ENCODE measurements at regions not wholly inside any gene's neighbourhood (a gene's known extent, or its start where the extent isn't known, plus 50 kb on each side); places are given as distances from the start of the nearest gene placed in this dataset.

DNA sequence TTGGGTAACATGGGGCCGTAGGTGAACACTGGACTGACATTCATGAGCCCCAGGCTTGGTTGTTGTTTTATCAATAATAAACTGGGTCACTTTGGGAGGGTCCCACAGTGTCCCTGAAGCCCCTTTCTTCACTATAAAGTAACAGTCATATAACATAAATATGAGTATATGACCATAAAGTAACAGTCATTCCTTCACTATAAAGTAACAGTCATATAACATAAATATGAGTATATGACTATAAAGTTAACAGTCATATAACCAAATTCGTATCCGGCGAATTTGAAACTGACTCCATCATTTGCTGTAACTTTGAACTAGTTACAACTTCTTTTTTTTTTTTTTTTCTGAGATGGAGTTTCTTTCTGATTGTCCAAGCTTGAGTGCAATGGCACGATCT is 210.3 kb downstream of the KATNAL1 start (continued):
- TF ChIP-seq, protein P1, sequence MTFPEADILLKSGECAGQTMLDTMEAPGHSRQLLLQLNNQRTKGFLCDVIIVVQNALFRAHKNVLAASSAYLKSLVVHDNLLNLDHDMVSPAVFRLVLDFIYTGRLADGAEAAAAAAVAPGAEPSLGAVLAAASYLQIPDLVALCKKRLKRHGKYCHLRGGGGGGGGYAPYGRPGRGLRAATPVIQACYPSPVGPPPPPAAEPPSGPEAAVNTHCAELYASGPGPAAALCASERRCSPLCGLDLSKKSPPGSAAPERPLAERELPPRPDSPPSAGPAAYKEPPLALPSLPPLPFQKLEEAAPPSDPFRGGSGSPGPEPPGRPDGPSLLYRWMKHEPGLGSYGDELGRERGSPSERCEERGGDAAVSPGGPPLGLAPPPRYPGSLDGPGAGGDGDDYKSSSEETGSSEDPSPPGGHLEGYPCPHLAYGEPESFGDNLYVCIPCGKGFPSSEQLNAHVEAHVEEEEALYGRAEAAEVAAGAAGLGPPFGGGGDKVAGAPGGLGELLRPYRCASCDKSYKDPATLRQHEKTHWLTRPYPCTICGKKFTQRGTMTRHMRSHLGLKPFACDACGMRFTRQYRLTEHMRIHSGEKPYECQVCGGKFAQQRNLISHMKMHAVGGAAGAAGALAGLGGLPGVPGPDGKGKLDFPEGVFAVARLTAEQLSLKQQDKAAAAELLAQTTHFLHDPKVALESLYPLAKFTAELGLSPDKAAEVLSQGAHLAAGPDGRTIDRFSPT (tag by site-specific recombination; IDR thresholded peaks at IDR 0.05) = no peak

DNA sequence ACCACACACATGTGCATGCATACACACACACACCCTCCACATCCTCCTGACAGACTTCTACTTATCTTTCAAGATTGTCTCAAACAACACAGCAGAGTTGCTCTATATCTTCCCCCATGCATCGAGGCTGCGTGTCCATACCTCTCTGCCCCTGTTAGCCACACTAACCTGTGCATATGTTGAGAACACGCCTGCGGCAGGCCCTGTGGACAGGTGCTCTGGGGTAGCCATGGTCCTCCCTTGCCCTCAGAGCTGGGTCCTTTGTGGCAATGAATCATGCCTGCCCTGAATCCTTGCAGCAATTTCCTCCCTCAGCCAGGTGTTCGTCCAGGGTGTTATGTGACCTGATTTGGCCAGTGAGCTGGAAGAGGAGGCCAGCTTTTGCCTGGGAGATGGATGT is 213.3 kb downstream of the KATNAL1 start:
- Histone ChIP-seq H3K4me1 (ENCODE audit: control insufficient read depth, insufficient read depth, low read length) (no peaks in the 10 kb centered on the region), H3K36me3 (ENCODE audit: control insufficient read depth in 2 of 2, insufficient read depth in 1 of 2, low read length in 2 of 2) (no peaks in the 10 kb centered on the region), H3K4me3 (ENCODE audit: low read depth, low read length) (no peak overlapping the region), H3K9me3 (ENCODE audit: control insufficient read depth, insufficient read depth, low read depth, low read length) (no peaks in the 10 kb centered on the region), H3K27ac (ENCODE audit: extremely low read depth, low read depth, low read length) (no peak overlapping the region)
- ChIA-PET POLR2A (no interaction called here), CTCF (interaction anchor here (0.8 kb wide), 1 partner anchor 152 kb away, joined by 4 read pairs; no protein-coding TSS in a partner anchor)
- TF ChIP-seq ZSCAN23 (tag by site-specific recombination; IDR thresholded peaks at IDR 0.05) = no peak
- no peak for TF ChIP-seq ZBTB7A (tag by site-specific recombination; IDR thresholded peaks at IDR 0.05; ENCODE audit: low read depth)
- TF ChIP-seq ZNF184 (tag by site-specific recombination; IDR thresholded peaks at IDR 0.05) = no peak
- TF ChIP-seq ZNF19 (tag by site-specific recombination; IDR thresholded peaks at IDR 0.05; ENCODE audit: low read depth) = no peak
- TF ChIP-seq SP2 (tag by site-specific recombination; IDR thresholded peaks at IDR 0.05) = no peak
- no peak for TF ChIP-seq KLF8 (tag by site-specific recombination; IDR thresholded peaks at IDR 0.05)
- TF ChIP-seq ZNF274 (IDR thresholded peaks at IDR 0.05; ENCODE audit: low read length) = no peak
- TF ChIP-seq ZNF274 (tag by site-specific recombination; IDR thresholded peaks at IDR 0.05; ENCODE audit: borderline replicate concordance) = no peak
- no peak for TF ChIP-seq SALL2 (tag by site-specific recombination; IDR thresholded peaks at IDR 0.05; ENCODE audit: borderline replicate concordance)
- no peak for TF ChIP-seq ZNF626 (tag by site-specific recombination; IDR thresholded peaks at IDR 0.05)
- TF ChIP-seq, protein P2, sequence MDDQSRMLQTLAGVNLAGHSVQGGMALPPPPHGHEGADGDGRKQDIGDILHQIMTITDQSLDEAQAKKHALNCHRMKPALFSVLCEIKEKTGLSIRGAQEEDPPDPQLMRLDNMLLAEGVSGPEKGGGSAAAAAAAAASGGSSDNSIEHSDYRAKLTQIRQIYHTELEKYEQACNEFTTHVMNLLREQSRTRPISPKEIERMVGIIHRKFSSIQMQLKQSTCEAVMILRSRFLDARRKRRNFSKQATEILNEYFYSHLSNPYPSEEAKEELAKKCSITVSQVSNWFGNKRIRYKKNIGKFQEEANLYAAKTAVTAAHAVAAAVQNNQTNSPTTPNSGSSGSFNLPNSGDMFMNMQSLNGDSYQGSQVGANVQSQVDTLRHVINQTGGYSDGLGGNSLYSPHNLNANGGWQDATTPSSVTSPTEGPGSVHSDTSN (CRISPR knock-in tag; IDR thresholded peaks at IDR 0.05) = no peak
- TF ChIP-seq ZNF701 (tag by site-specific recombination; IDR thresholded peaks at IDR 0.05) = no peak
- TF ChIP-seq ZNF48 (tag by site-specific recombination; IDR thresholded peaks at IDR 0.05) = no peak
- TF ChIP-seq ZNF311 (tag by site-specific recombination; IDR thresholded peaks at IDR 0.05; ENCODE audit: borderline replicate concordance) = no peak
- TF ChIP-seq, protein P3, sequence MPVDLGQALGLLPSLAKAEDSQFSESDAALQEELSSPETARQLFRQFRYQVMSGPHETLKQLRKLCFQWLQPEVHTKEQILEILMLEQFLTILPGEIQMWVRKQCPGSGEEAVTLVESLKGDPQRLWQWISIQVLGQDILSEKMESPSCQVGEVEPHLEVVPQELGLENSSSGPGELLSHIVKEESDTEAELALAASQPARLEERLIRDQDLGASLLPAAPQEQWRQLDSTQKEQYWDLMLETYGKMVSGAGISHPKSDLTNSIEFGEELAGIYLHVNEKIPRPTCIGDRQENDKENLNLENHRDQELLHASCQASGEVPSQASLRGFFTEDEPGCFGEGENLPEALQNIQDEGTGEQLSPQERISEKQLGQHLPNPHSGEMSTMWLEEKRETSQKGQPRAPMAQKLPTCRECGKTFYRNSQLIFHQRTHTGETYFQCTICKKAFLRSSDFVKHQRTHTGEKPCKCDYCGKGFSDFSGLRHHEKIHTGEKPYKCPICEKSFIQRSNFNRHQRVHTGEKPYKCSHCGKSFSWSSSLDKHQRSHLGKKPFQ (tag by site-specific recombination; IDR thresholded peaks at IDR 0.05) = no peak
- no peak for TF ChIP-seq ZNF416 (tag by site-specific recombination; IDR thresholded peaks at IDR 0.05)
- no peak for TF ChIP-seq ZNF473 (tag by site-specific recombination; IDR thresholded peaks at IDR 0.05)

DNA sequence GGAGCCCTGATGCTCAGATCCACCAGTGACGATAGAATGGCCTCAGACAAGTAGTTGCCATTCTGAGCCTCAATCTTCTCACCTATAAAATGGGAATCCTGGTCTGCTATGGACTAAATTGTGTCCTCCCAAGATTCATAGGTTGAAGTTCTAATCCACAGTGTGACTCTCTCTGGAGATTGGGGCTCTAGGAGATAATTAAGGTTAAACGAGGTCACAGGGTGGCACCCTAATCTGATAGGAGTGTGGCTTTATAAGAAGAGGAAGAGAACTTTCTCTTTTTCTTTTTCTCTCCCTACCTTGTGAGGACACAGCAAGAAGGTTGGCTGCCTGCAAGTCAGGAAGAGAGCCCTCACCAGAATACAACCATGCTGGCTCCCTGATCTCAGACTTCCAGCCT is 214.1 kb downstream of the KATNAL1 start:
- no peak for TF ChIP-seq ZNF354C (tag by site-specific recombination; IDR thresholded peaks at IDR 0.05; ENCODE audit: borderline replicate concordance, low read depth)
- TF ChIP-seq ZBTB21 (tag by site-specific recombination; IDR thresholded peaks at IDR 0.05) = no peak
- no peak for TF ChIP-seq ZBTB17 (tag by site-specific recombination; IDR thresholded peaks at IDR 0.05)
- no peak for TF ChIP-seq ZNF514 (tag by site-specific recombination; IDR thresholded peaks at IDR 0.05)
- no peak for TF ChIP-seq ZNF366 (tag by site-specific recombination; conservative IDR thresholded peaks at IDR 0.05)
- no peak for TF ChIP-seq ZNF629 (tag by site-specific recombination; IDR thresholded peaks at IDR 0.05)
- TF ChIP-seq GLI4 (tag by site-specific recombination; IDR thresholded peaks at IDR 0.05) = no peak
- no peak for TF ChIP-seq ZNF558 (tag by site-specific recombination; IDR thresholded peaks at IDR 0.05)
- TF ChIP-seq ZNF16 (tag by site-specific recombination; IDR thresholded peaks at IDR 0.05; ENCODE audit: low read depth) = no peak
- TF ChIP-seq, protein P4, sequence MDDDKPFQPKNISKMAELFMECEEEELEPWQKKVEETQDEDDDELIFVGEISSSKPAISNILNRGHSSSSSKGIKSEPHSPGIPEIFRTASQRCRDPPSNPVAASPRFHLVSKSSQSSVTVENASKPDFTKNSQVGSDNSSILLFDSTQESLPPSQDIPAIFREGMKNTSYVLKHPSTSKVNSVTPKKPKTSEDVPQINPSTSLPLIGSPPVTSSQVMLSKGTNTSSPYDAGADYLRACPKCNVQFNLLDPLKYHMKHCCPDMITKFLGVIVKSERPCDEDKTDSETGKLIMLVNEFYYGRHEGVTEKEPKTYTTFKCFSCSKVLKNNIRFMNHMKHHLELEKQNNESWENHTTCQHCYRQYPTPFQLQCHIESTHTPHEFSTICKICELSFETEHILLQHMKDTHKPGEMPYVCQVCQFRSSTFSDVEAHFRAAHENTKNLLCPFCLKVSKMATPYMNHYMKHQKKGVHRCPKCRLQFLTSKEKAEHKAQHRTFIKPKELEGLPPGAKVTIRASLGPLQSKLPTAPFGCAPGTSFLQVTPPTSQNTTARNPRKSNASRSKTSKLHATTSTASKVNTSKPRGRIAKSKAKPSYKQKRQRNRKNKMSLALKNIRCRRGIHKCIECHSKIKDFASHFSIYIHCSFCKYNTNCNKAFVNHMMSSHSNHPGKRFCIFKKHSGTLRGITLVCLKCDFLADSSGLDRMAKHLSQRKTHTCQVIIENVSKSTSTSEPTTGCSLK (tag by site-specific recombination; IDR thresholded peaks at IDR 0.05) = no peak
- TF ChIP-seq ZNF529 (tag by site-specific recombination; IDR thresholded peaks at IDR 0.05; ENCODE audit: insufficient replicate concordance) = no peak
- Histone ChIP-seq H3K4me3 (ENCODE audit: low read depth, low read length) (no peak overlapping the region), H3K27ac (ENCODE audit: extremely low read depth, low read depth, low read length) (no peak overlapping the region), H3K9me3 (ENCODE audit: control insufficient read depth, insufficient read depth, low read depth, low read length) (no peaks in the 10 kb centered on the region), H3K4me1 (ENCODE audit: control insufficient read depth, insufficient read depth, low read length) (no peaks in the 10 kb centered on the region), H3K36me3 (ENCODE audit: control insufficient read depth in 2 of 2, insufficient read depth in 1 of 2, low read length in 2 of 2) (no peaks in the 10 kb centered on the region)
- ChIA-PET POLR2A (no interaction called here), CTCF (interaction anchor here (0.8 kb wide), 1 partner anchor 151 kb away, joined by 4 read pairs; no protein-coding TSS in a partner anchor)
